PFSK-1 (cell line): ENCODE measurements at regions not wholly inside any gene's neighbourhood (a gene's known extent, or its start where the extent isn't known, plus 50 kb on each side); places are given as distances from the start of the nearest gene placed in this dataset.

Experiments used
- FOXP2 ChIP-seq: optimal IDR thresholded peaks from 2 replicates; pipeline ENCODE3; 2011; ENCODE audit warnings: borderline replicate concordance, control low read depth, inconsistent platforms; ENCODE audit not compliant: insufficient read depth; ENCODE audit errors: extremely low read length, extremely low read depth
- POLR2AphosphoS5 ChIP-seq: IDR thresholded peaks from 2 replicates; pipeline ENCODE4 v1.6.1; 2012; ENCODE audit warnings: low read depth, mild to moderate bottlenecking, control low read depth, low read length, moderate library complexity
- SIN3A ChIP-seq: IDR thresholded peaks from 2 replicates; pipeline ENCODE4 v1.6.1; 2012; ENCODE audit warnings: mild to moderate bottlenecking, low read length, moderate library complexity, borderline replicate concordance; ENCODE audit not compliant: insufficient read depth
- TAF1 ChIP-seq: IDR thresholded peaks from 2 replicates; pipeline ENCODE4 v1.6.1; 2012; ENCODE audit warnings: low read length, control low read depth, borderline replicate concordance; ENCODE audit not compliant: insufficient read depth
- TF ChIP-seq, protein P1 (sequence below), 2 experiments: IDR thresholded peaks; 2 replicates each; pipeline versions ENCODE4 v1.6.1 to v1.8.0; 2011 to 2012; ENCODE audit warnings: low read depth in 2 of 2, low read length in 2 of 2, control low read depth in 1 of 2, inconsistent platforms in 1 of 2, mild to moderate bottlenecking in 1 of 2, moderate library complexity in 1 of 2; ENCODE audit not compliant: insufficient read depth in 1 of 2

DNA sequence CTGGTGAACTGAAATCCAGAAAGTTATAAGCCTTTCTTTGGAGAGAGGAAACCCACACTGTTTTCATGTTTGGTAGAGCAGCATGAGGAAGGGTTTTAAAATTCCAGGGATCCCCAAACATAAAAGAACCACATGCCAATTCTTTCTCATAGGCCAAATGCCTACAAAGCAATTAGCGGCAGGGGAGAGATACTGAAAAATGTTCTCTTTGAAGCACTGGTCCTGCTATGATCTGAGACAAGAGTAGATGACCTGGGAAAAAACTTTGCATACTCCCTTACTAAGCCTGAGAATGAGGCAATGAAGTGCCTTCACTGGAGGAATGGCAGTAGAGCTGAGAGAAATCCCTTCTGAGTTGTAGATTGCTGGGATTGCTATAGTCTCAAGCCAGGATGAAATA, 1261.7 kb downstream of the DSC3 start:
- TF ChIP-seq, protein P1, sequence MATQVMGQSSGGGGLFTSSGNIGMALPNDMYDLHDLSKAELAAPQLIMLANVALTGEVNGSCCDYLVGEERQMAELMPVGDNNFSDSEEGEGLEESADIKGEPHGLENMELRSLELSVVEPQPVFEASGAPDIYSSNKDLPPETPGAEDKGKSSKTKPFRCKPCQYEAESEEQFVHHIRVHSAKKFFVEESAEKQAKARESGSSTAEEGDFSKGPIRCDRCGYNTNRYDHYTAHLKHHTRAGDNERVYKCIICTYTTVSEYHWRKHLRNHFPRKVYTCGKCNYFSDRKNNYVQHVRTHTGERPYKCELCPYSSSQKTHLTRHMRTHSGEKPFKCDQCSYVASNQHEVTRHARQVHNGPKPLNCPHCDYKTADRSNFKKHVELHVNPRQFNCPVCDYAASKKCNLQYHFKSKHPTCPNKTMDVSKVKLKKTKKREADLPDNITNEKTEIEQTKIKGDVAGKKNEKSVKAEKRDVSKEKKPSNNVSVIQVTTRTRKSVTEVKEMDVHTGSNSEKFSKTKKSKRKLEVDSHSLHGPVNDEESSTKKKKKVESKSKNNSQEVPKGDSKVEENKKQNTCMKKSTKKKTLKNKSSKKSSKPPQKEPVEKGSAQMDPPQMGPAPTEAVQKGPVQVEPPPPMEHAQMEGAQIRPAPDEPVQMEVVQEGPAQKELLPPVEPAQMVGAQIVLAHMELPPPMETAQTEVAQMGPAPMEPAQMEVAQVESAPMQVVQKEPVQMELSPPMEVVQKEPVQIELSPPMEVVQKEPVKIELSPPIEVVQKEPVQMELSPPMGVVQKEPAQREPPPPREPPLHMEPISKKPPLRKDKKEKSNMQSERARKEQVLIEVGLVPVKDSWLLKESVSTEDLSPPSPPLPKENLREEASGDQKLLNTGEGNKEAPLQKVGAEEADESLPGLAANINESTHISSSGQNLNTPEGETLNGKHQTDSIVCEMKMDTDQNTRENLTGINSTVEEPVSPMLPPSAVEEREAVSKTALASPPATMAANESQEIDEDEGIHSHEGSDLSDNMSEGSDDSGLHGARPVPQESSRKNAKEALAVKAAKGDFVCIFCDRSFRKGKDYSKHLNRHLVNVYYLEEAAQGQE (IDR thresholded peaks at IDR 0.05; ENCODE audit: insufficient read depth in 1 of 2, low read depth in 2 of 2, low read length in 2 of 2), result no peak
- TF ChIP-seq TAF1, result no peak

DNA sequence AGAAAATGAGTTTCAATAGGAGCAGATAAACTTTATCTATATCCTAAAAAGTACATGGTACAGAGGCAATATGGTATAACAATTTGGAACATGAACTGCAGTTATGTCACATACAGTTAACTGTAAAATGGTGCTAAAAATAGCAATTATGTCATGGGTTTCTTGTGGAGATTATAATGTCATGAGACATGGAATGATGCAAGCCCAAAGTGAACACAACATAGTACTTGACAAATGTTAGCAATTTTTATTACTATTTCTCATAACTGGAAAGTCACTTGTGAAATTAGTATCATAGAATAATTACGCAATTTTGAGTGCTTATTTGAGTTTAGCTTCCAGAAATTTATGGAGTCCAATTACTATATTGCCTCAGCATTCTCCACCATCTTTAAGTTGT, 1263.4 kb downstream of the DSC3 start:
- TF ChIP-seq FOXP2 (no peak), TAF1 (no peak), POLR2AphosphoS5 (no peak), SIN3A (no peak)
- TF ChIP-seq, protein P1 (IDR thresholded peaks at IDR 0.05; ENCODE audit: insufficient read depth in 1 of 2, low read depth in 2 of 2, low read length in 2 of 2), result no peak

DNA sequence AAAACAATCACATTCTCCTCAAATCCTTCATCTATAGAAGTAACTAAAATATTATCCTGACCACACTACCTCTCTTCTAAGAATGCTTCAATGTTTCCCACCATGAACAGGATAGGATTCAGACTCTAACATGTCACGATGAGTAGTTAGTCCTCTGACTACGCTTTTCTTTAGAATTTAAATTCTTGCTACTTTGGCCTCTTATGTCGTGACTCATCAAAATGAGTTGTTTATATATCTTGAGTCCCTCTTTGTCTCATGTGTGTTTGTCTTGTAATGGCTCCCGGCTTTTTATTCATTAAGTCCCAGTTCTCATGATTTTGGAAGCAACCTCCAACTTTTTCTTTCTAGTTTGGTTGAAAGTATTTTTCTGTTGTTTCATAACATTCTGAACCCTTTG, 1289.2 kb downstream of the DSC3 start:
- TF ChIP-seq FOXP2, result no peak
- TF ChIP-seq POLR2AphosphoS5, result no peak
- no peak for TF ChIP-seq TAF1
- TF ChIP-seq SIN3A, result no peak
- TF ChIP-seq, protein P1 (IDR thresholded peaks at IDR 0.05; ENCODE audit: insufficient read depth in 1 of 2, low read depth in 2 of 2, low read length in 2 of 2), result no peak

DNA sequence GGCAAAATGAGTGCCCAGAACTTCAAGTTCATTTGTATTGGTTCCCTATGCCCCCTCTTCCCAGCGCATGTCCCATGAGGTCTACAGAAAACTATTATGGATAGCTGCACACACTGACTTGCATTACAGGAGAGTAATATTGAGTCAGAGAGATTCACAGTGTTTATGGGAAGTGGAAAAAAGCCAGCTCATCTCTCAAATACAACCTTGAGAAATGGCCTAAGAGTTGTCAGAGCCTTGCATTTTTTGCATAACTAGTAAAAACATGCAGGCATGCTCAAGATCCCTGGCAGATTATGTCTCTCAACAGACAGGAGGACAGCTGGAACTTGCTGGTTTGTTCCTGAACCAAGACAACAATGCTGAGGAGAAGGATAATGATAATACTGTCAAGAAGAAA, 1292.8 kb downstream of the DSC3 start:
- TF ChIP-seq POLR2AphosphoS5, result no peak
- no peak for TF ChIP-seq FOXP2
- TF ChIP-seq, protein P1 (IDR thresholded peaks at IDR 0.05; ENCODE audit: insufficient read depth in 1 of 2, low read depth in 2 of 2, low read length in 2 of 2), result no peak
- TF ChIP-seq TAF1, result no peak
- no peak for TF ChIP-seq SIN3A

DNA sequence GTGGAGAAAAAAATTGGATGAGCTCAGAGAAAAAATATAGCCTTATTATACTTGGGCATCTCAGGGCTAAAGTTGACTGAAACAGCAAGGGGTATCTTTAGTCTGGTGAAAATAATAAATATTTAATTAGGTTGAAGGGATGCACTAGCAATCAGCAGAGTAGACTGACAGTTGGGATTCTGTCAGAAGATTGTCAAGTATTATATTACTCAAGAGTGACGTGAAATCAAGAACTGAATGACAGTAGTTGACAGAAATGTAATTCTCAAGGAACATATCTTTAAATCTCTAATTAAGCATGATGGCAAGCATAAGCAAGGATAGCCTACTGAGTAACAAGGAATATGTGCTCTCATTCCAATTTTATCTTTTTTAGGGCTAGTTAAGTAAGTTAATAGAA, 1301.1 kb downstream of the DSC3 start:
- TF ChIP-seq FOXP2, result no peak
- TF ChIP-seq POLR2AphosphoS5, result no peak
- no peak for TF ChIP-seq SIN3A
- TF ChIP-seq, protein P1 (IDR thresholded peaks at IDR 0.05; ENCODE audit: insufficient read depth in 1 of 2, low read depth in 2 of 2, low read length in 2 of 2), result no peak
- no peak for TF ChIP-seq TAF1
